ENCODE measurements at regions not wholly inside any gene's neighbourhood (a gene's known extent, or its start where the extent isn't known, plus 50 kb on each side); places are given as distances from the start of the nearest gene placed in this dataset.

DNA sequence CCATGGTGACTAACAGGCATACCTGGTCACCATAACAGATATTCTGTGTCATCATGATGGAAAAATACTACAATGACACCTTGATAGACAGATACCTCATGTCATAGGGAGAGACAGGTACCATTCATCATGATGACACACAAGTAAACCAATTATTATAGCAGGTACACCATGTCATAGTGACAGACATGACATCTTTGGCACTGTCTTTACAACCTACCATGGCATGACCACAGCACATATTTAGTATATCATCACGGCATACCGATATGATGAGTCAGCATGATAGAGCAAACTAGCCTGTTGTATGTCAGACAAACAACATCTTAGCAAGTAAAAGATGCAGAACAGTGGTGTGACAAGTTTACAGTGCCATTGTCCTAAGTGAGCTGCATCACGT lies 101.3 kb upstream of the KLHL29 start:
- no peaks in the 10 kb centered on the region for H3K9me3 ChIP-seq (ENCODE audit: insufficient read depth, low read length)
- H2AFZ ChIP-seq (ENCODE audit: low read depth, low read length), result no peak overlapping the region
- no peak overlapping the region for H3K27ac ChIP-seq (ENCODE audit: low read length)
- no peak overlapping the region for H3K4me3 ChIP-seq (ENCODE audit: low read length)
- no peak for TF ChIP-seq CTCF (IDR thresholded peaks at IDR 0.05; ENCODE audit: low read depth, low read length)
- TF ChIP-seq EZH2phosphoT487 (IDR thresholded peaks at IDR 0.05; ENCODE audit: low read depth), result no peak
- no peaks in the 10 kb centered on the region for H3K79me2 ChIP-seq (ENCODE audit: low read length)
- H3K27me3 ChIP-seq (ENCODE audit: low read depth, low read length), result peaks cover 16% of the 10 kb centered on the region
- no peaks in the 10 kb centered on the region for H4K20me1 ChIP-seq (ENCODE audit: insufficient read depth, low read length)
- H3K4me1 ChIP-seq (ENCODE audit: low read length), result no peaks in the 10 kb centered on the region
- no peak overlapping the region for H3K4me2 ChIP-seq (ENCODE audit: low read length)
- H3K9ac ChIP-seq (ENCODE audit: low read length), result no peak overlapping the region
- H3K36me3 ChIP-seq (replicated peaks; ENCODE audit: low read depth, low read length), result no peaks in the 10 kb centered on the region

- no peaks in the 10 kb centered on the region for H3K9me3 ChIP-seq (ENCODE audit: insufficient read depth, low read length)
- no peaks in the 10 kb centered on the region for H3K36me3 ChIP-seq (replicated peaks; ENCODE audit: low read depth, low read length)
- TF ChIP-seq CTCF (IDR thresholded peaks at IDR 0.05; ENCODE audit: low read depth, low read length) (no peak), EZH2phosphoT487 (IDR thresholded peaks at IDR 0.05; ENCODE audit: low read depth) (no peak)
- H3K4me2 ChIP-seq (ENCODE audit: low read length), result no peak overlapping the region
- H3K4me3 ChIP-seq (ENCODE audit: low read length), result no peak overlapping the region
- no peak overlapping the region for H2AFZ ChIP-seq (ENCODE audit: low read depth, low read length)
- H3K27me3 ChIP-seq (ENCODE audit: low read depth, low read length), result peaks cover 19% of the 10 kb centered on the region
- no peak overlapping the region for H3K9ac ChIP-seq (ENCODE audit: low read length)
- H3K79me2 ChIP-seq (ENCODE audit: low read length), result no peaks in the 10 kb centered on the region
- no peaks in the 10 kb centered on the region for H4K20me1 ChIP-seq (ENCODE audit: insufficient read depth, low read length)
- H3K27ac ChIP-seq (ENCODE audit: low read length), result no peak overlapping the region
- H3K4me1 ChIP-seq (ENCODE audit: low read length), result no peaks in the 10 kb centered on the region
Measured at GRCh38 chr2:23285091-23285800, 99.7 kb upstream of the KLHL29 start.

GRCh38 chr2:23286031-23286757 lies 98.8 kb upstream of the KLHL29 start:
- Histone ChIP-seq H2AFZ (ENCODE audit: low read depth, low read length) (no peak overlapping the region), H3K27me3 (ENCODE audit: low read depth, low read length) (peaks cover 22% of the 10 kb centered on the region), H3K4me3 (ENCODE audit: low read length) (no peak overlapping the region), H3K36me3 (replicated peaks; ENCODE audit: low read depth, low read length) (no peaks in the 10 kb centered on the region), H3K9ac (ENCODE audit: low read length) (no peak overlapping the region), H3K9me3 (ENCODE audit: insufficient read depth, low read length) (no peaks in the 10 kb centered on the region), H3K4me2 (ENCODE audit: low read length) (no peak overlapping the region), H4K20me1 (ENCODE audit: insufficient read depth, low read length) (no peaks in the 10 kb centered on the region), H3K27ac (ENCODE audit: low read length) (no peak overlapping the region), H3K79me2 (ENCODE audit: low read length) (no peaks in the 10 kb centered on the region), H3K4me1 (ENCODE audit: low read length) (no peaks in the 10 kb centered on the region)
- no peak for TF ChIP-seq CTCF (IDR thresholded peaks at IDR 0.05; ENCODE audit: low read depth, low read length)
- no peak for TF ChIP-seq EZH2phosphoT487 (IDR thresholded peaks at IDR 0.05; ENCODE audit: low read depth)
